Esophagus squamous epithelium (tissue), 5 donors: ENCODE measurements at regions not wholly inside any gene's neighbourhood (a gene's known extent, or its start where the extent isn't known, plus 50 kb on each side); places are given as distances from the start of the nearest gene placed in this dataset.

Source experiments
- DNase-seq: peaks from one replicate; lab custom pipeline; 2025; lab: John Stamatoyannopoulos, UW
- H3K27ac ChIP-seq, 4 donors: fragments of 200-600 bp; sonication (generic); one replicate each; pipeline ENCODE4 v1.5.1; 2016 to 2019; ENCODE audit warnings: mild to moderate bottlenecking in 1 of 4
- H3K27me3 ChIP-seq, 4 donors: fragments of 200-600 bp; sonication (generic); 1 replicate in 3 of 4; 2 replicates in 1 of 4; pipeline versions ENCODE4 v1.5.1 to v1.6.0; 2017 to 2021; ENCODE audit warnings: antibody characterized with exemption in 1 of 4
- H3K36me3 ChIP-seq, 3 donors: fragments of 200-600 bp; sonication (generic); one replicate each; pipeline ENCODE4 v1.5.1; 2016 to 2019
- H3K4me1 ChIP-seq, 3 donors: fragments of 200-600 bp; sonication (generic); one replicate each; pipeline ENCODE4 v1.5.1; 2017 to 2019
- H3K4me3 ChIP-seq, 4 donors: fragments of 200-600 bp; sonication (generic); 1 replicate in 3 of 4; 2 replicates in 1 of 4; pipeline ENCODE4 v1.5.1; 2016 to 2019; ENCODE audit warnings: mild to moderate bottlenecking in 2 of 4, moderate library complexity in 1 of 4
- H3K9me3 ChIP-seq, 3 donors: fragments of 200-600 bp; sonication (generic); one replicate each; pipeline ENCODE4 v1.5.1; 2016 to 2019
- CTCF ChIP-seq, 6 experiments: fragments of 450-650 bp in 4 of 6; fragments of 200-600 bp in 2 of 6; sonication (generic) in 2 of 6; IDR thresholded peaks; one replicate each; pipeline ENCODE4 v1.5.1; 2016 to 2019; ENCODE audit warnings: antibody characterized with exemption in 6 of 6, mild to moderate bottlenecking in 4 of 6, moderate library complexity in 4 of 6
- POLR2A ChIP-seq, 4 donors: fragments of 450-650 bp; IDR thresholded peaks; one replicate each; pipeline ENCODE4 v1.6.1; 2017; ENCODE audit warnings: antibody characterized with exemption in 4 of 4, mild to moderate bottlenecking in 4 of 4, moderate library complexity in 3 of 4
- WGBS, 2 donors: methylation state at CpG; one replicate each; pipeline ENCODE4 v1.1.5; 2018; 5-methylcytosine and 5-hydroxymethylcytosine counted together
- intact Hi-C: fragments of 100-400 bp; cut with DNase I; formaldehyde crosslinking; loops from one replicate; pipeline ENCODE4 v1.15.0; 2022
- donor health status: DM: yes; HTN: yes; CAD: no.

GRCh38 chr4:110361921-110362320, 114.0 kb upstream of the ENPEP start:
- no peak for TF ChIP-seq CTCF (IDR thresholded peaks at IDR 0.05)
- TF ChIP-seq POLR2A (IDR thresholded peaks at IDR 0.05), result no peak
- no peak for DNase-seq
- H3K9me3 ChIP-seq, result no peaks in the 10 kb centered on the region
- H3K27me3 ChIP-seq, result peaks cover 0 to 3% (median 0%) of the 10 kb centered on the region in 4 donors
- no peak overlapping the region for H3K4me3 ChIP-seq
- peaks cover 0 to 10% (median 0%) of the 10 kb centered on the region in 3 donors for H3K4me1 ChIP-seq
- H3K36me3 ChIP-seq, result no peaks in the 10 kb centered on the region
- no peak overlapping the region for H3K27ac ChIP-seq
- intact Hi-C loops, result no loop called here
- WGBS, 2 donors, result 12% methylated on average over 2 of the region's 2 CpGs

- Histone ChIP-seq H3K27ac (no peak overlapping the region), H3K9me3 (no peaks in the 10 kb centered on the region), H3K4me1 (peaks cover 0 to 10% (median 0%) of the 10 kb centered on the region in 3 donors), H3K27me3 (no peaks in the 10 kb centered on the region), H3K36me3 (no peaks in the 10 kb centered on the region), H3K4me3 (no peak overlapping the region)
- intact Hi-C loops, result no loop called here
- TF ChIP-seq CTCF (IDR thresholded peaks at IDR 0.05), result no peak
- TF ChIP-seq POLR2A (IDR thresholded peaks at IDR 0.05), result no peak
- DNase-seq, result no peak
- 78 to 79% methylated on average over 1 of the region's 1 CpG for WGBS, 2 donors
These were observed 116.9 kb upstream of the ENPEP start for GRCh38 chr4:110359076-110359475.

- Histone ChIP-seq H3K4me3 (no peak overlapping the region), H3K27ac (no peak overlapping the region), H3K9me3 (no peaks in the 10 kb centered on the region), H3K36me3 (no peaks in the 10 kb centered on the region), H3K4me1 (peaks cover 0 to 10% (median 0%) of the 10 kb centered on the region in 3 donors), H3K27me3 (no peaks in the 10 kb centered on the region)
- intact Hi-C loops, result no loop called here
- 98 to 100% methylated on average over 2 of the region's 2 CpGs for WGBS, 2 donors
- DNase-seq, result no peak
- TF ChIP-seq CTCF (IDR thresholded peaks at IDR 0.05) (no peak), POLR2A (IDR thresholded peaks at IDR 0.05) (no peak)
These were observed 118.4 kb upstream of the ENPEP start for GRCh38 chr4:110357521-110357920.

DNA sequence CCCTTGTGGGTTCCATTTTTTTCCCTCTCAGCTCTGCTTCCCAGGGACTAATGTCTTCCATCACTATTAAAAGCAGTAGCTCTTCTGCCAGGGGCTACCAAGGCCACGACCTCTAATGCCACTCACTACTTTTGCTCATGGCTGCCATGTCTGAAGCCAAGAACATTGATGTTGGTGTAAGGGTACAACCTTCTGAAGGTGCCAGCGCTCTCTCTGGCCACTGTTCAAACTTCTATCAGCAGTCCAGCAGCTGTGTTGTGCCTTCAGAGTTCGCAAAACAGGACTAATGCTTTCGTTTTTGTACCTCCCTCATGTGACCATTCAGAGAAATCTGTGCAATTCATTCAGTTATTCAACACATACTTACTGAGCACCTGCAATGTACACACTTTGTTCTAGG, 121.5 kb upstream of the ENPEP start:
- H3K36me3 ChIP-seq, result no peaks in the 10 kb centered on the region
- H3K9me3 ChIP-seq, result no peaks in the 10 kb centered on the region
- H3K4me3 ChIP-seq, result no peak overlapping the region
- intact Hi-C loops, result no loop called here
- DNase-seq, result no peak
- H3K4me1 ChIP-seq, result no peaks in the 10 kb centered on the region
- TF ChIP-seq CTCF (IDR thresholded peaks at IDR 0.05) (no peak), POLR2A (IDR thresholded peaks at IDR 0.05) (no peak)
- H3K27ac ChIP-seq, result no peak overlapping the region
- no peaks in the 10 kb centered on the region for H3K27me3 ChIP-seq
- WGBS, 2 donors, result 34 to 64% methylated on average over 3 to 4 of the region's 4 CpGs

- H3K9me3 ChIP-seq, result no peaks in the 10 kb centered on the region
- TF ChIP-seq POLR2A (IDR thresholded peaks at IDR 0.05) (no peak), CTCF (IDR thresholded peaks at IDR 0.05) (no peak)
- no peak overlapping the region for H3K27ac ChIP-seq
- intact Hi-C loops, result no loop called here
- WGBS, 2 donors, result 65 to 74% methylated on average over 5 of the region's 5 CpGs
- DNase-seq, result no peak
- no peaks in the 10 kb centered on the region for H3K4me1 ChIP-seq
- no peak overlapping the region for H3K4me3 ChIP-seq
- no peaks in the 10 kb centered on the region for H3K36me3 ChIP-seq
- H3K27me3 ChIP-seq, result no peaks in the 10 kb centered on the region
These were observed 123.1 kb upstream of the ENPEP start for GRCh38 chr4:110352670-110353442.
